ENCODE measurements at regions not wholly inside any gene's neighbourhood (a gene's known extent, or its start where the extent isn't known, plus 50 kb on each side); places are given as distances from the start of the nearest gene placed in this dataset.

- DNase-seq (ENCODE audit: low spot score) = no peak
Observed at GRCh38 chr17:12376276-12376675, 289.4 kb upstream of the MYOCD start.

- no peak for DNase-seq (ENCODE audit: low spot score)
Observed at GRCh38 chr17:12386225-12386624, 279.5 kb upstream of the MYOCD start.

- DNase-seq (ENCODE audit: low spot score) = peak; percentile 61
Observed at GRCh38 chr17:12388226-12388625, 277.5 kb upstream of the MYOCD start.

DNA sequence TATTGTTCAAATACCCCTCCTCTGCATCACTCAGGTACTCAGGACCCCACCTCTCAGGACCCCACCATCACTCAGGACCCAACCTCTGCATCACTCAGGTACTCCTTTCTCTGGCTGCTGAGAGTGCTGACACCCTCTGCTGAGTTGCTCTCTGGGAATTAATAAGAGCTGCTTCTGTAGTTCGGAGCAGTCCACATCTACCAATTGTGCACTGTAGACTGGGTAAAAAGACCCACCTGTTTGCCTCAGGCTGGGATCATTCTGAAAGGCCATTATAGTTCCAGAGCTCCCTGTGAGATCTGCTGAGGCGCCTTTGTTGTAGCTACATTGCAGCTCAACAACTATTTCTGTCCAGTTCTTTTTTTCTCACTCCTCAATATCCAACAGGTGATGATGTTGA is 276.3 kb upstream of the MYOCD start:
- no peak for DNase-seq (ENCODE audit: low spot score)

GRCh38 chr17:12390631-12391030 is 275.1 kb upstream of the MYOCD start:
- no peak for DNase-seq (ENCODE audit: low spot score)

DNA sequence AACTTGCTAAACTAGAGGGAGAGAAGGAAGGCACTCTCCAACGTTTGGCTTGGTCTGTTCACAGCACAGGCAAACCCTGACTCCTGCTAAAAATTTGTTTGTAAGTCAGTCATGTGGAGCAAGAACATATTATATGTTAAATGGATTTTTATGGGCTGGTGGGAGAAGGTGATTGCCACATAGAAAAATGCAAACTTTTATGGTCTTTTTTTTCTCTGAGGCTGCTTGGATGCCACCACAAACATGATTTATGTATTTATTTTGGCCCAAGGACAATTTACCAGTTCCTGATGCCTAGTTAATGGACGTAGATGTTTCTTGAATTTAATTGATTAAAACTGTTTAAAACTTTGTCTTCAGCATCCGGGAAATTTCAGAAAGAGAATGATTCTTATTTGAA is 274.2 kb upstream of the MYOCD start:
- no peak for DNase-seq (ENCODE audit: low spot score)

- DNase-seq (ENCODE audit: low spot score) = no peak
Observed at GRCh38 chr17:12395733-12396354, 269.8 kb upstream of the MYOCD start.

DNA sequence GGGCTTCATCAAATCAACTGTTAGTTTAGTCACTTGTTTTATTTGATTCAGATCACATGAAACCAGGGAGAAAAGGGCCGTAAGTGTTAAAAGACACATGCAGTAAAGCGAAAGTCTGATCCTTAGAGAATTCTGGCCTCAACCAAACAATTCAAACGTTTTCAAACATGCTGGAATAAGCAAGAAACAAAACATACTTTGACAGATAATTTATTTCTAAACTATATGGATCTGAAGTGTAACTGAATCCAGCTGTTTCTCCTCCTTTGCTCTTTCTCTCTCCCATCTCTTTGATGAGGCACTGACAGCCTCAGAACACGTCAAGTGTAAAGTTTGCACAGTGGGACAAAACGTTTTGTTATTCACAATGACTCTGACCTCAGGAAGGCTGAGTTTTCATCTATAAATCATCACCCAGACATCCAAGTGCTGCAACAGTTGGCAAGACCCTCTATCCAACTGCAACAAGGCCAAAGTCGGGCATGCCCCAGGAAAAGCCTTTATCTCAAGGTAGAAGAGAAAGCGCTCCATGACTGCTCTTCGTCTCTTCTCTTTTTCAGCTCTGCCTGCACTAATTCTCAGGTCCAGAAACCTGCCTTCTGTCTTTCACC is 267.1 kb upstream of the MYOCD start:
- no peak for DNase-seq (ENCODE audit: low spot score)

GRCh38 chr17:12402963-12403622 is 262.6 kb upstream of the MYOCD start:
- DNase-seq (ENCODE audit: low spot score) = peak; percentile 69

GRCh38 chr17:12403881-12404398 is 261.8 kb upstream of the MYOCD start:
- no peak for DNase-seq (ENCODE audit: low spot score)

GRCh38 chr17:12406623-12407215 is 259.0 kb upstream of the MYOCD start:
- no peak for DNase-seq (ENCODE audit: low spot score)

DNA sequence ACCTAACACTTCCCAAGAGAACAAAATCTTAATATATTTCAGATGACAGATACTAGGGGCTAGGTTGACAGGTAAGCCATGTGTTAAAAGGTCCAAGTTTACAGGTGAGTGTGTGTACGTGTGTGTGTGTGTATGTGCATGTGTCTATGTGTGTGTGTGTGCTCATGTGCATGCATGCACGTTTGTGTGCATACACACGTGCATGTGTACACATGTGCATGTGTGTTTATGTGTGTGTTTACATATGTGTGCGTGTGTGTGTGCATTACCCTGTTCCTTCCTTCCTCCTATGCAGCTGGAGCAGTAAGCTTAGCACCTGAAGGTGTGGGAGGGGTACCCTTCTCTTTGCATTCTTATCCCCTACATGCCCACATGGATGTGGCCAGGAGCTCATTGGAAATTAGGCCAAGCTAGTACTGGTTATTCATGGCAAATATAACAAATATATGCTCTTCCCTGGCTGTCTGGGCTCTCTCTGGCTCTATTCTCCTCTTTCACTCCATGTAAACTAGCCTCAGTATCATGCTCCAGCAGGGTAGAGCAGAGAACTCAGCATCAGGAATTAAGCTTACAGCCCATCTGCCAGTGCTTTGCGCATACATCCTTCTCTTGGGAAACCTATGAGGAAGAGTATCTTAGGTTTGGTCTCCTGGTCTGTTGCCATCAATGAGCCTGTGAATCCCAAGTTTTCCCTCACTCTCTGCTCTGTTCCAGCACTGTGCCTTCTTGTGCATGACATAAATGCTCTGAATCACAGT is 258.0 kb upstream of the MYOCD start:
- DNase-seq (ENCODE audit: low spot score) = no peak

- DNase-seq (ENCODE audit: low spot score) = no peak
Observed at GRCh38 chr17:12409082-12409481, 256.6 kb upstream of the MYOCD start.

- no peak for DNase-seq (ENCODE audit: low spot score)
Observed at GRCh38 chr17:12410717-12411116, 255.0 kb upstream of the MYOCD start.

- peak; percentile 78 for DNase-seq (ENCODE audit: low spot score)
Observed at GRCh38 chr17:12415031-12415430, 250.7 kb upstream of the MYOCD start.

GRCh38 chr17:12421077-12421476 is 244.6 kb upstream of the MYOCD start:
- no peak for DNase-seq (ENCODE audit: low spot score)

DNA sequence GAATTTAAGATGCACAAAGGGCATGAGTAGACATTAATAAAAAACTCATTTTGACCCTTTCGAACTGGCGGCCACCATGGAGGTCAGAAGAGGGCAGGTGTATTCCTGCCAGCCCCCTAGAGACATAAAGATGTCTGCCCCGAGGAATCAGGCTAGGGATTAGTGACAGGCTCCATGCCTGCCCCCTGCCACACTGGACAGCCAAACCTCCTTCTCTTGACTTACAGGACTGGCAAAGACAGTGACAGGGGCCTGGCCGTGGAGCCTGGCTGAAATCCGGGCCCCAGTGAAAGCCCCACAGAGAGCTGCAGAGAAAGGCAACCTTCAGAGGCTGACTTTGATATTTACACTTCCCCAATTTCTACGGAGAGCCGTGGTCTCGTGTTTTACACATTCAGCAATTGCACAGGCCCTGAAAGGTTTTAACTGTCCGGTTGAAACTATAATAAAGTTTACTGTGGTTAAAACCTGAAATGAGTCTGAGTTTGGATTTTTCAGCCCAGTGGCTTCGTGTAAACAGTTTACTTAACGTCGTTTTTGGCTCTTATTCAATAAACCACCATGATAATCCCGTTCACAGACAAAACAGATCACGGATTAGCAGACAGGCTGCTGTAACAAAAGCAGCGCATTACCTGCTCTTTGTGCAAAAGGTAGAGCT is 243.9 kb upstream of the MYOCD start:
- no peak for DNase-seq (ENCODE audit: low spot score)

GRCh38 chr17:12422651-12423050 is 243.0 kb upstream of the MYOCD start:
- DNase-seq (ENCODE audit: low spot score) = no peak

DNA sequence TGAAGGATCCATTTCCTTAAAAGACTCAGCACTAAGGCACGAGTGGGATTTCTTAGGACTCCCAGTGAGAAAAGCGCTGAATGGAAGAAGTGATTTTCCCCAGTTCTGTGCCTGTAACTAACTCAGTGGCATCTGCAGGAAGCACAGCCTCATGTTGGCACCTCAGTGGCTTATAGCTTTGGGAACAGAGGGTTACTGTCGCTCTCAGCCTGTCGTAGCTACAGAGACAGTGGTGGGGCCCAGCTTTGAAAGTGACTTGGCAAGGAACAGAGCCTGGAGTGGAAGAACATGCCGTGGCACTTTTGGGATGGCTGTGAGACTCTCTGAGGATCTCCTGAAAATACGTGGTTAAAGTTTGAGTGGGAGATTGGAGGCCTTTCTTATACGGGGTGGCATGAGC is 242.4 kb upstream of the MYOCD start:
- DNase-seq (ENCODE audit: low spot score) = no peak

DNA sequence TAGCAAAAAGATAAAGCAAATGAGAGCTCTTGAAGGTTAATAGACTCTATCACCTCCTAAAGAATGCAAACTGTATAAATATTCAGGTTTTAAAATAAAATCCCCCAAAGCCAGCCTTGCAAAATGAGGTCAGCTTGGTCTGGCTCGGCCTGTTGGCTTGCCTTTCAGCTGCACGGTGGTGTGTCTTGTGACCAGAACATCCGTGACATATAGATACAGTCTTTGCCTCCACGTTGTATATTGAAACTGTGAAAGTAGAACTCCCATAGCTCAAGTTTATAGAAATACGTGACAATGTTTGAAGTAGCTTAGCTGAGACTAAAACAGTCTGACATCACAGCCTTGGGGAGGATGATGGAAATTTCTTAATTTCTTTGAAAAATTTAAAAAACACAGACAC is 236.6 kb upstream of the MYOCD start:
- DNase-seq (ENCODE audit: low spot score) = no peak

- DNase-seq (ENCODE audit: low spot score) = no peak
Observed at GRCh38 chr17:12431188-12431587, 234.5 kb upstream of the MYOCD start.

DNA sequence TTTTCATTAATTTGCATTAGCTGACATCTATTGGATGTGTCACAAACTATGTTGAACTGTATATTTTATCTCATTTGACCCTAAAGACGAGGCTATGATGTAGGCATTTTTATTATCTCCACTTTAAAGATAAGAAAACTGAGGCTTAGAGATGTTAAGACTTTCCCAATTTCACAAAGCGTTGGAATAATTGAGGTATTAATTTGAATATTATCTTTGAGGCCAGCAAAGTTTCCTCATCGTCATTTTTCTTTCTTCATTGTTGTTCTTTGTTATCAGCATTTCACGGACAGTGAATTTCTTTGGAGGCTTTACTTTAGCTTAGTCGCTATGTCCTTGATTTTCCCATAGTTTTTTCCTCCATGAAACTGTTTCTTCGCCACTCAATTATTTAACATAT is 227.5 kb upstream of the MYOCD start:
- no peak for DNase-seq (ENCODE audit: low spot score)

Data from AG08396 (cell line).